Omental fat pad (tissue), 3 donors: ENCODE measurements at regions not wholly inside any gene's neighbourhood (a gene's known extent, or its start where the extent isn't known, plus 50 kb on each side); places are given as distances from the start of the nearest gene placed in this dataset.

Experiments used
- ATAC-seq: fragments of 150-250 bp; one replicate; pipeline ENCODE4 v1.9.1; 2016; ENCODE audit warnings: mild to moderate bottlenecking, moderate library complexity; ENCODE audit not compliant: low FRiP score
- DNase-seq: peaks from one replicate; pipeline ENCODE4 v3.0.0-alpha.2; 2019; ENCODE audit warnings: low spot score
- CTCF ChIP-seq, 3 donors: fragments of 450-650 bp; IDR thresholded peaks; one replicate each; pipeline ENCODE4 v1.5.1; 2016 to 2017; ENCODE audit warnings: antibody characterized with exemption in 3 of 3, mild to moderate bottlenecking in 3 of 3, moderate library complexity in 2 of 3

- ATAC-seq (peak; percentile 31), DNase-seq (no peak)
- TF ChIP-seq CTCF (IDR thresholded peaks at IDR 0.05): no peak
Observed at GRCh38 chr16:66266436-66267291, 99.8 kb upstream of the CDH5 start.

GRCh38 chr16:66265556-66266141 is 100.8 kb upstream of the CDH5 start:
- DNase-seq: no peak
- TF ChIP-seq CTCF (IDR thresholded peaks at IDR 0.05): no peak
- ATAC-seq: no peak

- ATAC-seq: no peak
- no peak for TF ChIP-seq CTCF (IDR thresholded peaks at IDR 0.05)
- DNase-seq: no peak
Observed at GRCh38 chr16:66265048-66265415, 101.5 kb upstream of the CDH5 start.

GRCh38 chr16:66264311-66265047 is 102.0 kb upstream of the CDH5 start:
- ATAC-seq (no peak), DNase-seq (no peak)
- TF ChIP-seq CTCF (IDR thresholded peaks at IDR 0.05): no peak

- ATAC-seq (no peak), DNase-seq (no peak)
- no peak for TF ChIP-seq CTCF (IDR thresholded peaks at IDR 0.05)
Observed at GRCh38 chr16:66263973-66264310, 102.5 kb upstream of the CDH5 start.

GRCh38 chr16:66263168-66263972 is 103.1 kb upstream of the CDH5 start:
- DNase-seq (no peak), ATAC-seq (no peak)
- no peak for TF ChIP-seq CTCF (IDR thresholded peaks at IDR 0.05)
